ENCODE measurements at regions not wholly inside any gene's neighbourhood (a gene's known extent, or its start where the extent isn't known, plus 50 kb on each side); places are given as distances from the start of the nearest gene placed in this dataset.
"Not testable (repeated sequence)": the region's sequence is repeated elsewhere in the genome, so short reads cannot be mapped to it uniquely, and the experiment has no call there.

DNA sequence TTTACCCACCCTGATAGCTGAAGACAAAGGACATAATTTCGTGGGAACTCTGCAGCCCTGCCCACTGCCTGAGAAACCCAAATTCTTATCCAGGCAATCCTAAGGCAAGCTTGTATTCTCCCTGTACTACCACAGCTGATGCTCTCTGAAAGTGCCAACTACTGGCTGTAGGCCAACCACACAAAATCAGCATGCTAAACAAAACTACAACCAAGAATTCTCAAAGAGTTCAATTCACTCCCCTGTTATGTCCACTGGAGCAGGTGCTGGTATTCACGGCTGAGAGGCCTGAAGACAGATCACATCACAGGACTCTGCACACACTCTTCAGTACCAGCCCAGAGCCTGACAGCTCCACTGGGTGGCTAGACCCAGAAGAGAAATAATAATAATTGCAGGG, 375.9 kb upstream of the NDST4 start:
- TF ChIP-seq, protein P1, sequence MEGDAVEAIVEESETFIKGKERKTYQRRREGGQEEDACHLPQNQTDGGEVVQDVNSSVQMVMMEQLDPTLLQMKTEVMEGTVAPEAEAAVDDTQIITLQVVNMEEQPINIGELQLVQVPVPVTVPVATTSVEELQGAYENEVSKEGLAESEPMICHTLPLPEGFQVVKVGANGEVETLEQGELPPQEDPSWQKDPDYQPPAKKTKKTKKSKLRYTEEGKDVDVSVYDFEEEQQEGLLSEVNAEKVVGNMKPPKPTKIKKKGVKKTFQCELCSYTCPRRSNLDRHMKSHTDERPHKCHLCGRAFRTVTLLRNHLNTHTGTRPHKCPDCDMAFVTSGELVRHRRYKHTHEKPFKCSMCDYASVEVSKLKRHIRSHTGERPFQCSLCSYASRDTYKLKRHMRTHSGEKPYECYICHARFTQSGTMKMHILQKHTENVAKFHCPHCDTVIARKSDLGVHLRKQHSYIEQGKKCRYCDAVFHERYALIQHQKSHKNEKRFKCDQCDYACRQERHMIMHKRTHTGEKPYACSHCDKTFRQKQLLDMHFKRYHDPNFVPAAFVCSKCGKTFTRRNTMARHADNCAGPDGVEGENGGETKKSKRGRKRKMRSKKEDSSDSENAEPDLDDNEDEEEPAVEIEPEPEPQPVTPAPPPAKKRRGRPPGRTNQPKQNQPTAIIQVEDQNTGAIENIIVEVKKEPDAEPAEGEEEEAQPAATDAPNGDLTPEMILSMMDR (conservative IDR thresholded peaks at IDR 0.05): no peak
- no peak for TF ChIP-seq ZFX (IDR thresholded peaks at IDR 0.05)
- H3K27ac ChIP-seq: no peak overlapping the region

DNA sequence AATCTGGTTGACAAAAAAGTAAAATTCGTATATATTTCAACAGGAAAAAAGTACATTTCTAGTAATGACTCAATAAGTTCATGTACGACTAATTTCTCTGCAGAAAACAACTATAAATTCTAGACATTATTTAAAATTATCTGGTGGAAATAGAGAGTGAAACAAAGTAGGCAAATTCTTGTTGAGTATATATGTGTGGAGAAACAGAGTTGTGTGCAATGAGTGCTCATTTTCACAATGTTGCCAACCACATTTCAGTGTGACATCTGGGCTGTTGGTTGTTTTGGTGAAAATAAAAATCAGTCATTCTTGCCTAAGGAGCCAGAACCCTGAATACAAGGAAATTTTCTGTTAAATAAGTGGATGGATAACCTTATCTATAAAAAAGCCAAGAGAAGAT, 372.0 kb upstream of the NDST4 start:
- H3K27ac ChIP-seq: no peak overlapping the region
- TF ChIP-seq ZFX (IDR thresholded peaks at IDR 0.05): no peak
- TF ChIP-seq, protein P1 (conservative IDR thresholded peaks at IDR 0.05): no peak

DNA sequence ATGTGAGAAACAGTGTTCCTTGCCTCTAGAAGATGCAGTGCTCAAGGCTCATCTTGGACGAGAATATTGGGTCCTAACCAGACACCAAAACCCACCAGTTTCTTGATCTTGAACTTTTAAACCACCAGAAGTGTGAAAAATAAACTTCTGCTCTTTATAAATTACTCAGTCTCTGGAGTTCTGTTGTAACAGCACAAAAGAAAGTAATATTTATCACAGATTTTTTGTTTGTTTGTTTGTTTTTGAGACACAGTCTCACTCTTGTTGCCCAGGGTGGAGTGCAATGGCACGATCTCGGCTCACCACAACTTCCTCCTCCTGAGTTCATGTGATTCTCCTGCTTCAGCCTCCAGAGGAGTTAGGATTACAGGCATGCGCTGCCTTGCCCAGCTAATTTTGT, 371.1 kb upstream of the NDST4 start:
- no peak overlapping the region for H3K27ac ChIP-seq
- TF ChIP-seq ZFX (IDR thresholded peaks at IDR 0.05): no peak
- TF ChIP-seq, protein P1 (conservative IDR thresholded peaks at IDR 0.05): no peak

DNA sequence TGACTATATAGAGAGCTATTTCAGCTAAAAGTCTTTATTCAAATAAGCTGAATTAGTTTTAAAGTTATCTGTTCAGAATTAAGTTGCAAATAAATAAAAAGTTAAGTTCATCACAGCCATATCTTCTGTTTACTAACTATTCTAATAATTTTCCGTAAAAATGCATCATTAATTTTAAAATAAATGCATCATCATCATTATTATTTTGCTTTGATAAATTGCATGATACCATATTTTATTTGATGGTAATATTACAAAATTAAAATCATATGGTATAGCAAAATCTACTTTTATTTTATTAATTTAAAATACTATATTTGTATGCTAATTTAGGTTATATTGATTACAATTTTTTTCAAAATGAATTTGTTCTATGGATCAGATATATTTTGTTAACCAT, 357.3 kb upstream of the NDST4 start:
- no peak for TF ChIP-seq ZFX (IDR thresholded peaks at IDR 0.05)
- TF ChIP-seq, protein P1 (conservative IDR thresholded peaks at IDR 0.05): no peak
- no peak overlapping the region for H3K27ac ChIP-seq

DNA sequence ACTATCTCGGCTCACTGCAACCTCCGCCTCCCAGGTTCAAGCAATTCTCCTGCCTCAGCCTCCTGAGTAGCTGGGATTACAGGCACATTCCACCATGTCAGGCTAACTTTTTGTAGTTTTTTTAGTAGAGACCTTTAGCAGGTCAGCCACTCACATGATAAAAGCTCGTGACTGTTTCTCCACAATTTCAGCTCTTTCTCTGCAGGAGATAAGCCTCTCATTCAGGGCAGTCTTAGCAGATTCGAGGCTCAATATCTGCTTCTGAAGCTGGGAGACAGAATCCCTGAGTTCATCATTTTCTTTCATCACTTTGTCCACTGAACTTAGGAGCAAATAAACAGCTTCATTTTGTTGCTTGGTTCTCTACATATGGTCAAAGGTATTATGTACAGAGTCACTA, 345.9 kb upstream of the NDST4 start:
- not testable (repeated sequence) for H3K27ac ChIP-seq

DNA sequence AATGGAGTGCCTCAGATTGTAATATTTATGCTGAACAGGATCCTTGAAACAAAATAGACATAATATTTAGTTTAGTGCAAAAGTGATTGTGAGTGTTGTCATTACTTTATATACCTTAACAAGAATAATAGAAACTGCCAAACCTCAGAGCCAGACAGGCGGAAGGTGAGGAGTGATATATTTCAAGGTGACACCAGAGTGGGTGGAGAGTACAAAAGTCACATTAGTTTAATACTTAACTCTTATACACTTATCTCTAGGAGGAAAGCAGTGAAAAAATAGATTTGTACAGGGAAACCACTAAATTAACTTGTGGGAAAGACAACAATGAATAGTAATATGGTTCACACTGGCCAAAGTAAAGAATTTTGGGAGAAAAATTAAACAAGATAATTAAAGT, 342.8 kb upstream of the NDST4 start:
- no peak overlapping the region for H3K27ac ChIP-seq
- TF ChIP-seq ZFX (IDR thresholded peaks at IDR 0.05): no peak
- TF ChIP-seq, protein P1 (conservative IDR thresholded peaks at IDR 0.05): no peak

DNA sequence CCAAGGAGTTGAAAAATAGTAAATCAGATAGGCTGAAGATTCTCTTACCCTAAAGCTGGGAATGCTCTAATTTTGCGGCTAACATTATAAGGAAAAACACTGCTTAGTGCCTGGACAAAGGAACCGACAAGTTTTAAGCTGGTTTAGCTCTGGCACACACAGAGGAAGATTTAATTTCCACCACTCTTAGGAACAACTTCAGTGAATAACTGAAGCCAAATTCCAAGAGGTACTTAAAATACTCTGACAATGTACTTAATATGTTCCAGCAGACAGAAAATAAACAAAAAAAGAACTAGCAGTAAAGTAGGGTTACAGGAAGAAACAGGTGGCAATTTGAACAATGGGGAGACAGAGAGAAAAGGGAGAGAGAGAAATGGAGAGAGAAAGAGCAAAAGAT, 340.8 kb upstream of the NDST4 start:
- no peak overlapping the region for H3K27ac ChIP-seq
- TF ChIP-seq, protein P1 (conservative IDR thresholded peaks at IDR 0.05): no peak
- no peak for TF ChIP-seq ZFX (IDR thresholded peaks at IDR 0.05)

DNA sequence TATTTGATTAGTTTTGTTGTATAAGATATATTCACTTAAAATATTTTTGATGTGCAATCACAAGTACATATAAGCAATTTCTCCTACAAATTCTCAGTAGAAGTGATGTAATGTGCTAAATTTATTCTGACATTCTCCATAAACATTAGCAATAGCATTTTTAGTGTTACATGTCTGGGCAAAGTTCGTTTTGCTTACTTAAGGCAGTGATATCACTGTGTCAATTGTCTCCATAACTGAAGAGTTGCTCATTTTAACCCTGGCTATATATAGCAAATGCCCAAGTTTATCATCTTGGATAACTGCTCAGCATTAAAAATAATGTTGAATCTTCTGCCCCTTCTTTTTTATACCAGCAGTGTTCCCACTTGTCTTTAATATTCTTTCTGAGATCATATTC, 340.0 kb upstream of the NDST4 start:
- TF ChIP-seq, protein P1 (conservative IDR thresholded peaks at IDR 0.05): no peak
- TF ChIP-seq ZFX (IDR thresholded peaks at IDR 0.05): no peak
- no peak overlapping the region for H3K27ac ChIP-seq

DNA sequence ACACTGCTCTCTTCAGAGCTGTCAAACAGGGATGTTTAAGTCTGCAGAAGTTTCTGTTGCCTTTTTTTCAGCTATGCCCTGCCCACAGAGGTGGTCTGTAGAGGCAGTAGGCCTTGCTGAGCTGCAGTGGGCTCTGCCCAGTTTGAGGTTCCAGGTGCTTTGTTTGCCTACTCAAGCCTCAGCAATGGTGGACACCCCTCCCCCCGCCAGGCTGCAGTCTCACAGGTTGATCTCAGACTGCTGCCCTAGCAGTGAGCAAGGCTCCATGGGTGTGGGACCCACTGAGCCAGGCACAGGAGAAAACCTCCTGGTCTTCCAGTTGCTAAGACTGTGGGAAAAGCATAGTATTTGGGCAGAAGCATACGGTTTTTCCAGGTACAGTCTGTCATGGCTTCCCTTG, 338.8 kb upstream of the NDST4 start:
- H3K27ac ChIP-seq: not testable (repeated sequence)

Measured in C4-2B (cell line).